Karpas-422 (cell line): ENCODE measurements at regions not wholly inside any gene's neighbourhood (a gene's known extent, or its start where the extent isn't known, plus 50 kb on each side); places are given as distances from the start of the nearest gene placed in this dataset.
"Not testable (repeated sequence)": the region's sequence is repeated elsewhere in the genome, so short reads cannot be mapped to it uniquely, and the experiment has no call there.

Experiments used
- DNase-seq: peaks from one replicate; pipeline ENCODE4 v3.0.0-alpha.2; 2015
- H2AFZ ChIP-seq: fragments of 200-600 bp; sonication (generic); 2 replicates; pipeline ENCODE4 v1.6.1; 2014; ENCODE audit warnings: antibody characterized with exemption, low read length, mixed read lengths
- H3K27ac ChIP-seq: fragments of 200-600 bp; sonication (generic); 2 replicates; pipeline ENCODE4 v1.5.1; 2014; ENCODE audit warnings: mild to moderate bottlenecking, low read length, moderate library complexity
- H3K27me3 ChIP-seq: fragments of 200-600 bp; sonication (generic); 2 replicates; pipeline ENCODE4 v1.6.1; 2014; ENCODE audit warnings: low read length, mixed read lengths
- H3K36me3 ChIP-seq: fragments of 200-600 bp; sonication (generic); 2 replicates; pipeline ENCODE4 v1.6.1; 2014; ENCODE audit warnings: low read length, mixed read lengths; ENCODE audit not compliant: insufficient read depth
- H3K4me1 ChIP-seq: fragments of 200-600 bp; sonication (generic); 2 replicates; pipeline ENCODE4 v1.6.1; 2014; ENCODE audit warnings: mild to moderate bottlenecking, low read length, mixed read lengths
- H3K4me2 ChIP-seq: fragments of 200-600 bp; sonication (generic); 2 replicates; pipeline ENCODE4 v1.6.1; 2014; ENCODE audit warnings: low read length, low read depth, mild to moderate bottlenecking; ENCODE audit not compliant: poor library complexity, severe bottlenecking
- H3K4me3 ChIP-seq: fragments of 200-600 bp; sonication (generic); 2 replicates; pipeline ENCODE4 v1.5.1; 2014; ENCODE audit warnings: mild to moderate bottlenecking, antibody characterized with exemption, low read length, mixed read lengths
- H3K79me2 ChIP-seq: fragments of 200-600 bp; sonication (generic); 2 replicates; pipeline ENCODE4 v1.6.1; 2014; ENCODE audit warnings: mild to moderate bottlenecking, low read length, mixed read lengths
- H3K9ac ChIP-seq: fragments of 200-600 bp; sonication (generic); 2 replicates; pipeline ENCODE4 v1.6.0; 2014; ENCODE audit warnings: low read length
- H3K9me2 ChIP-seq: fragments of 200-600 bp; sonication (generic), shearing (Covaris generic); replicated peaks from 2 replicates; pipeline ENCODE4 v1.6.0; 2014; ENCODE audit warnings: mild to moderate bottlenecking, low read length, moderate library complexity; ENCODE audit not compliant: insufficient read depth
- H3K9me3 ChIP-seq: fragments of 300-700, 200-600 bp; sonication (generic); 2 replicates; pipeline ENCODE4 v1.6.1; 2014; ENCODE audit warnings: low read length, mixed read lengths
- H4K20me1 ChIP-seq: fragments of 200-600 bp; sonication (generic); 2 replicates; pipeline ENCODE4 v1.6.1; 2014; ENCODE audit warnings: mild to moderate bottlenecking, antibody characterized with exemption, low read length, low read depth; ENCODE audit not compliant: insufficient read depth

- Histone ChIP-seq H3K9me3 (no peaks in the 10 kb centered on the region), H3K27me3 (no peaks in the 10 kb centered on the region), H3K27ac (no peak overlapping the region), H3K4me2 (no peak overlapping the region), H3K36me3 (no peaks in the 10 kb centered on the region), H3K4me3 (no peak overlapping the region), H4K20me1 (no peaks in the 10 kb centered on the region), H3K9me2 (no peaks in the 10 kb centered on the region), H3K9ac (no peak overlapping the region), H3K79me2 (no peaks in the 10 kb centered on the region), H3K4me1 (no peaks in the 10 kb centered on the region), H2AFZ (no peak overlapping the region)
- DNase-seq: no peak
Observed at GRCh38 chr20:53773792-53774401, 180.3 kb upstream of the ZNF217 start.

GRCh38 chr20:53773066-53773791, 179.6 kb upstream of the ZNF217 start:
- H3K9me3 ChIP-seq, H3K27ac ChIP-seq, H3K9ac ChIP-seq, DNase-seq, H3K36me3 ChIP-seq, H3K4me3 ChIP-seq, H3K27me3 ChIP-seq, H2AFZ ChIP-seq, H3K4me1 ChIP-seq, H3K9me2 ChIP-seq, H3K4me2 ChIP-seq, H4K20me1 ChIP-seq, H3K79me2 ChIP-seq: not testable (repeated sequence)

GRCh38 chr20:53769041-53769440, 175.4 kb upstream of the ZNF217 start:
- H3K36me3 ChIP-seq: no peaks in the 10 kb centered on the region
- no peak overlapping the region for H3K4me2 ChIP-seq
- H3K9me3 ChIP-seq: no peaks in the 10 kb centered on the region
- H3K79me2 ChIP-seq: no peaks in the 10 kb centered on the region
- no peak overlapping the region for H3K9ac ChIP-seq
- no peaks in the 10 kb centered on the region for H3K4me1 ChIP-seq
- H2AFZ ChIP-seq: no peak overlapping the region
- H4K20me1 ChIP-seq: no peaks in the 10 kb centered on the region
- no peak for DNase-seq
- H3K4me3 ChIP-seq: no peak overlapping the region
- H3K9me2 ChIP-seq: no peaks in the 10 kb centered on the region
- no peaks in the 10 kb centered on the region for H3K27me3 ChIP-seq
- no peak overlapping the region for H3K27ac ChIP-seq

- H3K9ac ChIP-seq: no peak overlapping the region
Observed at GRCh38 chr20:53768329-53768728, 174.7 kb upstream of the ZNF217 start.

GRCh38 chr20:53767206-53767930, 173.7 kb upstream of the ZNF217 start:
- H3K36me3 ChIP-seq: no peaks in the 10 kb centered on the region
- no peaks in the 10 kb centered on the region for H4K20me1 ChIP-seq
- H3K4me1 ChIP-seq: no peaks in the 10 kb centered on the region
- DNase-seq: no peak
- H3K79me2 ChIP-seq: no peaks in the 10 kb centered on the region
- H3K9me3 ChIP-seq: no peaks in the 10 kb centered on the region
- H2AFZ ChIP-seq: no peak overlapping the region
- no peak overlapping the region for H3K9ac ChIP-seq
- H3K4me2 ChIP-seq: no peak overlapping the region
- H3K9me2 ChIP-seq: no peaks in the 10 kb centered on the region
- no peak overlapping the region for H3K4me3 ChIP-seq
- H3K27ac ChIP-seq: no peak overlapping the region
- H3K27me3 ChIP-seq: no peaks in the 10 kb centered on the region

More at GRCh38 chr20:53768329-53768728, 174.7 kb upstream of the ZNF217 start:
- Histone ChIP-seq H4K20me1 (no peaks in the 10 kb centered on the region), H3K4me2 (no peak overlapping the region), H3K79me2 (no peaks in the 10 kb centered on the region), H3K27me3 (no peaks in the 10 kb centered on the region), H3K4me1 (no peaks in the 10 kb centered on the region), H3K36me3 (no peaks in the 10 kb centered on the region), H3K9me3 (no peaks in the 10 kb centered on the region), H3K4me3 (no peak overlapping the region), H2AFZ (no peak overlapping the region), H3K9me2 (no peaks in the 10 kb centered on the region), H3K27ac (no peak overlapping the region)
- no peak for DNase-seq

- H3K9me3 ChIP-seq: no peaks in the 10 kb centered on the region
- no peaks in the 10 kb centered on the region for H3K9me2 ChIP-seq
- no peaks in the 10 kb centered on the region for H3K79me2 ChIP-seq
- no peak overlapping the region for H3K4me3 ChIP-seq
- no peak overlapping the region for H3K9ac ChIP-seq
- DNase-seq: no peak
- H3K4me1 ChIP-seq: no peaks in the 10 kb centered on the region
- H3K4me2 ChIP-seq: no peak overlapping the region
- H2AFZ ChIP-seq: no peak overlapping the region
- H4K20me1 ChIP-seq: no peaks in the 10 kb centered on the region
- no peak overlapping the region for H3K27ac ChIP-seq
- H3K36me3 ChIP-seq: no peaks in the 10 kb centered on the region
- H3K27me3 ChIP-seq: no peaks in the 10 kb centered on the region
Observed at GRCh38 chr20:53764415-53764800, 170.8 kb upstream of the ZNF217 start.

- no peak overlapping the region for H2AFZ ChIP-seq
- H3K4me1 ChIP-seq: no peaks in the 10 kb centered on the region
- no peak overlapping the region for H3K27ac ChIP-seq
- H3K4me2 ChIP-seq: no peak overlapping the region
- no peaks in the 10 kb centered on the region for H3K9me2 ChIP-seq
- H4K20me1 ChIP-seq: no peaks in the 10 kb centered on the region
- no peak overlapping the region for H3K4me3 ChIP-seq
- no peak for DNase-seq
- H3K36me3 ChIP-seq: no peaks in the 10 kb centered on the region
- no peaks in the 10 kb centered on the region; the same call in 1 of the 2 replicates for H3K9me3 ChIP-seq
- no peaks in the 10 kb centered on the region for H3K27me3 ChIP-seq
- no peak overlapping the region for H3K9ac ChIP-seq
- no peaks in the 10 kb centered on the region for H3K79me2 ChIP-seq
Observed at GRCh38 chr20:53763707-53764414, 170.2 kb upstream of the ZNF217 start.

GRCh38 chr20:53762423-53762798, 168.8 kb upstream of the ZNF217 start:
- not testable (repeated sequence) for H3K9me2 ChIP-seq, H3K9ac ChIP-seq, H3K79me2 ChIP-seq, DNase-seq, H2AFZ ChIP-seq, H3K4me1 ChIP-seq, H3K27me3 ChIP-seq, H3K4me2 ChIP-seq, H3K36me3 ChIP-seq, H3K27ac ChIP-seq, H3K9me3 ChIP-seq, H3K4me3 ChIP-seq, H4K20me1 ChIP-seq
